ENCODE measurements at regions not wholly inside any gene's neighbourhood (a gene's known extent, or its start where the extent isn't known, plus 50 kb on each side); places are given as distances from the start of the nearest gene placed in this dataset.

DNA sequence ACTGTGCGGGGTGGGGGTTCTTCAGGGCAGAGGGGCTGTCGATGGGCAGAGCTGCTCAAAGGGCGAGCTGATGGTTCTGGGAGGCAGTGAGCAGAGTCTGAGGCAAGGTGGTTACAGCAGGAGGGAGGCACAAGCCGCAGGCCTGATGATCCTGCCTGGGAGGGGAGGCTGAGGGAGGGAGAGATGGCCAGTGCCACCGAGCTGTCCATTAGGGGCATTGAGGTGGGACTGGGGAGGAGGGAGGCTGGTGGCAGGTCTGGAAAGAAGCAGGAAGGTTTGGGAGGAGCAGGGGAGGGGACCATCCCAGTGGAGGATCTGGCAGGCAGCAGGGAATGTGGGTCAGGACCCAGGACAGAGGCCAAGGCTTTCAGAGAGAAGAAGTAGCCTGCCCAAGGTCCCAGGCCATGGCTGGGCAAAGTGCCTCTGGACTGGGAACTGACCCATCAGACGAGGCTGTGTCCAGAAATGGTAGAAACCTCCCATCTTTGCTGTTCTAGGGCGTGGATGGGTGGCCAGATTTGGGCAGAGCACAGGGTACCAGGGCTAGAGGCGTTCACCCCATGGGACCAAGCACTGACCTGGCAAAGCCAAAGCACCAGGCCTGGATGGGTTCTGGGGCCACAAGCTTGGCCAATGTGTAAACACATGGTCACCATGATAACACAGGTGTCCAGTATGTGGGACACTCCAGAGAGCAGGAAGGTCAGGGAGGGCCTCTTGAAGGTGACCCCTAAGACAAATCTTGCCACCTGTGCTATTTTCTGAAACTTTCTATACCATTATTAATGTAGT, 55.5 kb downstream of the INHBB start:
- no peak for DNase-seq

DNA sequence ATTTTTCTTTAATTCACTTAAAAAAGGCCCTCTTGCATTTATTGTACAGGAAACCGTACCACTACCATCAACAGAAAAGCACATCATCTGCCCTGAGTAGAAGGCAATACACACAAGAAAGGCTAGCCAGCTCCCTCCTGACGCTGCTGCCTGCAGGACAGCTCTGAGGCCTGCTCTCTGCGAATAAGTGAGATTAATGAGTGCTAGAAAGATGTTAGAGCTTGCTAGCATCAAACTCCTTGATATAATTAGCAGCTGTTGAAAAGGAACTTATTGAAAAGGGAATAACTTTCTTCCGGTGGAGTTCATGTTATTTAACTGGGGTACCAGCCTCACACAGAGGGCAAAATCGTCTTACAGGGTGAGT, 56.1 kb downstream of the INHBB start:
- DNase-seq = no peak

DNA sequence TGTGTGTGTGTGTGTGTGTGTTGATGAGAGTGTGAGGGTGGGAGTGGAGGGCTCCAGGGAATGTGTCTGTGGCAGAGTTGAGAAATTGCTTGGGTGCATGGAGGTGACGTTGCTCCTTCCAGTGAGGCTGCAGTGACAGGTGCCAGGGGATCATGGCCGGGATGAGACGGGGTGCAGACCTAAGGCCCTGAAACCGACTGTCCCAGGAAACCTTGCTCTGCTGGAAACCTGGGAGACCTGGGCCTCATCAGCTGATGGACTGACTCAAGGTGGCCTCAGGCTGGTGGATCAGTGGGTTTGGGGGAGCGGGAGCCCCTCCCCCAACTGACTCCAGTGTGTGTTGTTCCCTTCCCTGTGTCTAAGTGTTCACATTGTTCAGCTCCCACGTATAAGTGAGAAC, 56.6 kb downstream of the INHBB start:
- no peak for DNase-seq

DNA sequence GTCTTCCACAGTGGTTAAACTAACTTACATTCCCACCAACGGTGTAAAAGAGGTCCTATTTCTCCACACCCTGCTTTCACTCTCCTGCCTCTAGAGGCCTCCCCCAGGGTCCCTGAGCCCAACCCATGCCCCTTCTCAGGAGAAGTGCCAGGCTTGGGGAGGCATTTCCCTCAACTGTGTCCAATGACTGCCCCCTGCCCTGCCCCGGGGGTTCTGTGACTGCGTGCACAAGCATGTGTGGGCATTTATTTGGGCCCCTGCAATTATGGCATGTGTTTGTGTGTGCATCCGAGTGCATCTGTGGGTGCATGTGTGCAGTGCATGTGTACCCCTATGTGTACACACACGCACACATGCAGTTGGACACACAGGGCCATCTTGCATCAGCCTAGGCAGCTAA, 57.3 kb downstream of the INHBB start:
- DNase-seq = no peak

DNA sequence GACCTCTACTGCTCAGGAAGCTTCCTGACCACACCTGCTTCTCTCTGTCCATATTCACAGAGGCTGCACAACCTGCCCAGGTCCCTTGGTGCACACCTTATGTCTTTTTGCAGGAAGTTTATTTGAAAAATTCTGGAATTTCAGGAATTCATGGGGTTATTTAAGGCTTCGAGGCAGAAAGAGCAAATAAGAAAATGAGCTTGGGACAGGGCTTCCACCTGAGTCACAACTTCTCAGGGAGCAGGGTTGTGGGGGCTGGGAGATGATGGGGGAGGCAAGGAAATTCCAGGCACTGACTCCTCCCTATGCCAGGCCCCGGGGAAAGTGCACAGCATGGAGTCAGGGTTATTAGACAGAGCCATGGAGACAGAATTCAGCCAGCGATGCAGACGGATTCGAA, 57.7 kb downstream of the INHBB start:
- no peak for DNase-seq

DNA sequence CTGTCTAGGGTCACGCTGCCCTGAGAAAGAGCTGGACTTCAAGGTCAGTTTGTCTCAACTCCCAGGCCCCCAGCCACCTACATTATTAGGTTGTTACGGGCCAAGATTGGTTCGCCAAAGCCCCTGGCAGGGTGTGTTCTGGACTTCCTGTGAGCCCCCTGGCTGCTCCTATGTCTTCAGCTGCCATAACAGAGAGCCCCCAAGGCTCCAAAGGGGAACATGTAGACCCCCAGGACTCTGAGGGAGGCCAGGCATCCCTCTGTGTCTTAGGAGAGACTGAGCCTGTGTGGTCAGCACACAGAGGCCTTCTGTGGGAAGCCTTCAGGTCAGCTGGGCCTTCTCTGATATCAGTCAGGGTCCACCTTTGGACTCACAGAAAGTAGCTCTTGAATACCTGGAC, 58.3 kb downstream of the INHBB start:
- DNase-seq = no peak

DNA sequence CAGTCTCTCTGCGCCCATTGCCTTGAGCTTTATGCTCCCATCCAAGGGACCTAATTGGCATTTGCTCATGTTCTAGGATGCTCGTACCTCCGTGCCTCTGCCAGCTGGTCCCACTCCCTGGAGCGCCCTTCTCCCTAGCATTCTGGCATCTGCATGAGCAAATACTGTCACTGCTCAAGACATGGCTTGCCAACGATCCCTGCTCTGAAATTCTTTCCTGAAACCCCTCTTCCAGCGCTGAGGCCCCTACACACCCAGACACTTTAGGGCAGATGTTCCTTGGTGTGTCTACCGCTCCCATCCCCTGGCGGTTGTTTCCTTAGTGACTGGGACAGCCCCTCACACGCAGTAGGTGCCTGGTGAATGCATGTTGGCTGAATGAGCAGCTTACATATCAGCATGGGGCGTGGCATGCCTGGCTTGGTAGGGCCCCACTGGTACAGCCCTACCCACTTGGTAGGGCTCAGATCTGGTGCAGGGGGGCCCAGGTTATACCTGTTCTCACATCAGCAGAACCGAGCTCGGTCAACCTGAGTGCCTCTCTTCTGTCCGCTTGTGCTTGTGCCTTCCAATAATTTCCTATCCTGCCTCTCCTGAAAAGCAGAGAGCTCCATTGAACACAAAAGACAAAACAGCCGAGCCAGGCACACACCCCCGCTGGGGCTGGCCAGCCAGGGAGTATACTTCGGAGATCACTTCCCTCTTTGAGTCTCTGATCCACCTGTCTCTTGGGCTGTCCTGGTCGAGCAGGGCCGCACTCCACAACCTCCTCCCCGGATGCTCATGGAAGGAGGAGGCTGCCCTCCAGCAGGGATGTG, 59.2 kb downstream of the INHBB start:
- DNase-seq = no peak

DNA sequence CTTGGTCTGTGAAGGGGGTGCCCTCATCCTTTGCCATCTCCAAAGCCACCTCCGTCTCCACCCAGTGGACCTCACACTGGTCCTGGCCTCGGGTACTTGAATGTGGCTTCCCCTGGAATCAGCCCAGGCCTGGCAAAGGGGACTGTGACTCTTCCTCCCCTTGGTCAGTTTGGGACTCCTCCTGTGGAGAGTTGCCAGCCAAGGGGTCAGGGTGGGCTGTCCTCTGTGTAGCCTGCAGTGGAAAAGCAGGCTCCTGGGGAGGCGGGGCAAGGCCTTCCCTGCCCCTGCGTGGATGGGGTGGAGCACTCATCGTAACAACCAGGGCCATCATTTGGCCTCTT, 59.8 kb downstream of the INHBB start:
- DNase-seq = no peak

DNA sequence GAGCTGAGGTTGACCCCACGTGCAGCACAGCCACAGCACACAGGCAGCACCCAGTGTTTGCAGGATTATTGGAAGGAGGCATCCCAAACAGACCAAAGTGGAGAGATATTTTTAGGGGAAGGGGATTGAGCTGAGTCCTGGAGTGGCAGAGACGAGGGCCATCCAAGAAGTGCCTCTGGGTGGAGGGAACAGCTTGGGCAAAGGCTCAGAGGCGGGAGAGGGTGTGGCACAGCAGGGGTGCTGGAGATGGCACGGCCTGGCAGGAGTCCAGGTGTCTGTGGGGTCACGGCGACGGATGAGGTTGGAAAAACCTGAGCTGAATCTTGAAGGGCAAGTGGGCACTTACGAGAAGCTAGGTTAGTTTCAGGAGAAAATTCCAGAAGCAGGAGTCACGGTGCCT, 60.6 kb downstream of the INHBB start:
- DNase-seq = no peak

DNA sequence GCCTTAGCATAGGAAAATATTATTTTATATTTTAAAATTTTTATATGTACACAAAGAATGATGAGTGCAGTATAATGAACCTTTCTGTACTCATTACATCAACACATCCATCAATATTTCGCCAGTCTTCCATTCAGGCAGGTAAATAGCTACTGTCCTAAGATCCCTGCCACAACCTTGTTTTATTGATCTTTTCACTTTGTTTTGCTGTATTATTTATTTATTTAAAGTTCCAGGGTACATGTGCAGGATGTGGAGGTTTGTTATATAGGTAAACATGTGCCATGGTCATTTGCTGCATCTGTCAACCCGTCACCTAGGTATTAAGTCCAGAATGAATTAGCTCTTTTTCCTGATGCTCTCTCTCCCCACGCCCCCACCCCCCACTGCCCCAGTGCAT, 64.6 kb downstream of the INHBB start:
- no peak for DNase-seq

DNA sequence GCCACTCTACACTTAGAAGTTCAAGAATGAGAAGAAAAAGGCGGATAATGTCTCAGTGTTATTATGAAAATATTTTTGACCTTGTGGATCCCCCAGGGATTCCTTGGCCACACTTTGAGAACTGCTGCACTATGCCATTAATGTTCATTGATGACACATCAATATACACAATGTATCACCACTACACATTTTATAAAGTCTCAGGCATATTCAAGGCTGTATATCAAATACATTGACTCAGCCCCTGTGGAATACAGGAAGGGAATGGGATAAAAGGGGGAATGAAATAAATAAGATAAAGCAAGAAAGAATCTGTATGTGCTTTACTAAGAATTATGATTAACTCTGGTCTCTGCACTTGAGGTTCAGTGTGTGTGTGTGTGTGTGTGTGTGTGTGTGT, 69.1 kb downstream of the INHBB start:
- no peak for DNase-seq

DNA sequence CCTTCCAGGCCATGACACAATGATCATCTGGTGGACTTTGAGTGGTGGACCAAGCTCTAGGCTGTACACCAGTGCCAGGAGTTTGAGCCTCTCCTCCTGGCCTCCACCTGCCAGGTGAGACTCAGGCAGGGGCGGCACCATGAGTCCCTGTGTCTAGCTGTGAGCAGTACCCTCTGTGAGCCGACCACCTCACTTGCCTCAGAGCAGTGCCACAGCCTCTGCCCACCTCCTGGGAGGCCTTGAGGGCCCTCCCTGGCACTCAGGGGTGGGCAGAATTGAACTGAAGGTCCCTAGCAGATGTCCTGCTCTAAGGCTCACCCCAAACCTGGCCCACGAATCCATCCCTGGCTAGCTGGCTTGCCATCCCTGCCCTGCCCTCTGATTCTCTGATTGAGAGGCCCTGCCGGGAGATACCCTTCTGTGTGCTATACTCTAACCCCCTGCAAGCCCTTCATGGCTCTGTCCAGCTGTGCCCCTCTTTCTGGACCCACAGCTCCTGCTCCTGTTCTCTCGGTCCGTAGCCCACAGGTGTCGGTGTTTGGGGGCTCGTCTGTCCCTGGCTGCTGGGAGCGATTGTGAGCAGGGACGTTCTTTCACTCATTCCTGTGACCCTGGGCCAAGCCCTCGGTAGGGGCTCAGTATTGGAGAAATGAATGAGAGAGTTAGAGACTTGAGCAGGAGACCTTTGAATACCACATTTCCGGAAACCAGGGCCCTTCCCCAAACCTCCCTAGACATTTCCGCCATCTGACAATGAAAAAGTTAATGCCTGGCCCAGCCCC, 70.0 kb downstream of the INHBB start:
- DNase-seq = no peak

DNA sequence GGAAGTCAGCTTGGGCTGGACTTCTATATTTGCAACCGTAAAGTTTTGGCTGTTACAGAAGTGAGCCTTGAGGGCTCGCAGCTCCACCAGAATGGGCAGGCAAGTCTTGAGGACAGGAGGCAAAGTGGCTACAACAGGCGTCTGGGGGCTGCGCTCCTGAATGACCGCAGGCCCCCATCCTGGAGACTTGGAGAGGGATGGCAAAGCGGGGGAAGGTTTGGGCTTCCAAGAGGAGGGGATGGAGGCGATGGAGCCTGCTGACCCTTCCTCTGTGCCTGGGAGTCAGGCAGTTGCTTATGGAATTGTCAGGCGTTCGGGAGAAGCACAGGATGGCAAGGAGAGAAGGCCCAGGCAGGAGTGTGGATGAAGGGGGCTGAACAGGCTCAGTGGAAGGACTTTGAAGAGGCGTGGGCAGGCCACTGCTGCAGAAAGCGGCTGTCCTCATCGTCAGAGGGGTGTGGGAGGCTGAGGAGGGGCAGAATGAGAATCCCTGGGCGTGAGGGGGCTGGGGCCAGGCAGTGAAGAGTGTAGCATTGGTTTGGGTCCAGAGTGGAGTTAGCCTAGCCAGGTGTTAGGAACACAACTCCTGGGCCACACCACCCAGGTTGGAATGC, 72.3 kb downstream of the INHBB start:
- no peak for DNase-seq

DNA sequence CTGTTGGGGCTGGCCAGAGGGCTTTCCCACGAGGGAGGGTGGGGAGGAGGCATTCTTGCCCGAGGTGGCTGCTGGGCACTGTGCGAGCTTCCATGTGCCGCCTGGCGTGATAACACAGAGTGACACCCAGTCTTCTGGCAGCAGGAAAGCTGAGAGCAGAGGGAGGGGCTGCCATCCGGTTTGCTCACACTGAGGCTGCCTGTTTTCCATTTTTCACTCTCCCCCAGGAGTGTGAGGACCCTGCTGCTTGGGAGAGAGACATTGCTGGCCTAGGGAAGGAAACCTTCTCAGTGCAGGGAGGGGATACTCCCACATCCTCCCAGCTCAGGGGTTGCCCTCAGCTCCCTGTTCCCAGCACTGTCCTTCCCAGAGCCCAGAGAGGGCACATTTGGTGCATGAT, 73.1 kb downstream of the INHBB start:
- DNase-seq = no peak

DNA sequence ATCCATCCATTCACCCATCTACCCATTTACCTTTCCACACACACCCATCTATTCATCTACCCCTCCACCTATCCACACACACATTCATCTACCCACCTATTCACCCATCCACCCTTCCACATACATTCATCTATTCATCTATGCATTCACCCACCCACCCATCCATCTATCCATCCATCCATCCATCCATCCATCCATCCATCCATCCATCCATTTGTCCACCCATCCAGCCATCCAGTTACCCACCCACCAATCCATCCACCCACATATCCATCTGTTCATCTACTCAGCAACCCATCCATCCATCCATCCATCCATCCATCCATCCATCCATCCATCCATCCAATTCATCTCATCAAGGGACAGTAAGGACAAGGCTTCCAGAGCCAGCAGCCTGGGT, 74.0 kb downstream of the INHBB start:
- no peak for DNase-seq

DNA sequence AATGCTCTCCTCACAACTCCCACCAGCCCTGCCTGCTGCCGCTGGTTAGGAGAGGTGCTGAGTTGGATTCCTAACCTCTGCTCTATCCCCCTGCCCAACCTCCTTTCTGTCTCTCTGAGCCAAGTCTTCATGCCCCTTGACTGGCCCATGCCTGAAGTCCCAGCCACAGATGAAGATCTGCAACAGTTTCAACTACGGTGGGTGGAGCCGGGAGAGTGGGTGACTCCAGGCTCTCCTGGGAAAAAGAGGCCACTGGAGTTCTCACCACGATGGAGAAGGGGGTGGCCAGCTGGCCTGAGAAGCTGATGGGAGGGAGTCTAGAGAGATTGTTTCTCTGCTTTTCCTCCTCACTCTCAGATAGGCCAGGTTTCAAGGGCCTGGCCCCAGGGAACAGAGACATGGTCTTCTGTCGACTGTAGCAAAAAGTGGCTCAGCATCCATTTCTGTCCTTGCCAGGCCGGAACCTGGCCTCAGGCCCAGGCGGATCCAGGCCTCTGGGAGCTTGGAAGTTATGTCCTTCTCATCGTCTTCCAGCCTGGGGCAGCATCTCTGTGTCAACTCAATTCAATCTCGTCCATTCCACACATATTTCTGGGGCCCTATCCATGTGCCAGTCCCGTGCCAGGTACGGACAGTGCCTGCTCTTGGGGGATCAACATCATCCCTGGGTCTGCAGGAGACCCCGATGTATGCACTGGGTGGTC, 75.3 kb downstream of the INHBB start:
- DNase-seq = no peak

DNA sequence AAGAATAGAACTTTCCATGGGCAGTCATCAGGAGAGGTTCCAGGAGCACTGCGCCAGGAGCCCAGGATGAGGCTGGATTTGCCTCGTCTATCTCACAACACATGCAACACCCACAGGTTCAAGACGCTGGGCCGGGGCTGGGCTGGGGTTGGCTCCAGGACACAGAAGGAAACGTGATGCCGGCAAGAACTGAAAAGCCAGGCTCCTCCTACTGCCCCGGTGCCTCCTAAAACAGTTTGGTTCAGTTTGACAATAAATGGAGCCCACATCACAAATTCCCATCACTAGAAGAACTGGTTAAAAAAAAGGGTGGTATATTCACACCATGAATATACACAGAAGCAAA, 75.9 kb downstream of the INHBB start:
- DNase-seq = no peak

DNA sequence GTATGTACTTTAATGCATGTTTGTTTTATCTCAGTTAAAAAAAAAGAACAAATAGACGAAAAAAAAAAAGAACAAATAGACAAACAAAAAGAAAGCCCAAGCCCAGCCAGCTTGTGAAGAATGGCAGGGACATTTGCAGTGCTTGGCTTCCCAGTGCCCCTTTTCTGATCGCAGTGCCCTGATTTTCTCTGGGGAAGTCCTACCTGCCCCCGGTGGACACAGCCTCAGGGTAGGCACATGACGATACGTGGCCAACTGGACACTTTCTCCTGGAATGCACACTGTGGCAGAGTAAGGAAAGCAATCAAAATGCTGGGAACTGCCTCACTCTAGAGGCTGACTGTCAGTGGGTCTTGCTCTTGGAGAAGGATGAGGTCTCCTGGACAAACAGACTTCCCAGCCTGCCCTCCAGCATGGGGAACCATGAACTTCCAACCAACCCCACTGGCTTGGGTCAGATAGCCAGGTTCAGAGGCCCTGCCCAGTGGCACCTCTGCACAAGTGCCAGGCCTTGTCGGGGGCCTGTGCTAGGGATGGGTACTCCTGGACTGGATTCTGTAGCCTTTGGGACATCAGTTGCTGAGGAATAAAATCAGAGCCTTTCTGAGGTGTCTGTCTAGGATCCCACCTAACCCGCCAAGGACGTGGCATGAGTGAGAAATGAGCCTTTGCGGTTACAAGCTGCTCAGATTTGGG, 76.7 kb downstream of the INHBB start:
- peak; percentile 24 for DNase-seq

DNA sequence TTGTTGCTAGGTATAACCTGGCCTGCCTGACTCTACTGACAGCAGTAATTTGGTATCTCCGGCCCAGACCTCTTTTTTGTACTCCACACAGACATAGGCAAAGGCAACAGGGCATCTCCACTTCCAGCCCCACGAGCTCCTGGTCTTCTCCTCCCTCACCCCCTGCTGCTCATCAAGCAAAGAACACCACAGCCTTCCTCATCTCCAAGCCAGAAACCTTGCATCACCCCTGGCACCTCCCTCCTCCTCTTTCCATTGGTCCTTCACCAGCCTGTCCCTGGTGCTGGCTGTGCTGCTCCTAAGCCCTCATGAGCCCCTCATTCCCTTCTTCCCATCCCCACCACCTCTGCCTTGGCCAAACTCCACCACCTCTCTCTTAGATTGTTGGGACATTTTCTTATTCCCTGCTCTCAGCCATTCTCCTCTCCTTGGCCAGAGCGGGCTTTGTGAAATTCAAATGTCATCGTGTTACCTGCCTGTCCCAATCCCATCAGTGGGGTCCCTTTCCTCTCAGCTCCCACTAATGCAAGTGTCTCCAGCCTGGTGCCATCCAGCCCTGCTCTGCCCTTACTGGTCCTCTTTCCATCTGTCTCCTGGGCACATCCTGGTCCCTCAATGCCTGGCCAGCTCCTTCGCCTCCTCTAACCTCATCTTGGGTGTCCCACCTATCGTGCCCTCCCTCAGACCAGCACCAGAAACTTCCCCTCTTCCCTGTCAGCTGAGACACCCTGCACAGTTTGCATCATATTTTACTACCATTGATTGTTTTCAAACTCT, 77.4 kb downstream of the INHBB start:
- DNase-seq = no peak

DNA sequence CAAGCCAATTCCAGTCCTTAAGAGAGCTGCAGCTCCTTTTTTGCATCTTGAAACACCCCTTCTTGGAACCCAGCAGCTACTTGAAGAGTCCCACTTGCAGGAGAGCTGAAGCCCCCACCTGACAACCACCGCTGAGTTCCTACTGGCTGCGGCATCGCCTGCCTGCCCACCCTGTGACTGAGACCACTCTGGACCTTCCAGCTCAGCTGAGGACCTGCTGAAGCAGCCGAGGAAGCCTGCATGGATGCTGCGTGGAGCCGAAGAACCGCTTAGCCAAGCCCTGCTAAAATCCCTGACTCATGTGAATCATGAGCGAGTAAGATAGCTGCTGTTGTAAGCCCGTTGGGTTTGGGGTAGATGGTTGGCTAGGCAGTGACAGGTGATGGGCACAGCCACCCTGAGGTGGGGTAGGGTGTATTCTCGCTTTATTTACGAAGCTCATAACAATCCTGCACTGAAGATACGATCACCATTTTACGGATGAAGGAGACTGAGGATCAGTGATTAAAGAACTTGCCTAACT, 78.4 kb downstream of the INHBB start:
- no peak for DNase-seq

DNA sequence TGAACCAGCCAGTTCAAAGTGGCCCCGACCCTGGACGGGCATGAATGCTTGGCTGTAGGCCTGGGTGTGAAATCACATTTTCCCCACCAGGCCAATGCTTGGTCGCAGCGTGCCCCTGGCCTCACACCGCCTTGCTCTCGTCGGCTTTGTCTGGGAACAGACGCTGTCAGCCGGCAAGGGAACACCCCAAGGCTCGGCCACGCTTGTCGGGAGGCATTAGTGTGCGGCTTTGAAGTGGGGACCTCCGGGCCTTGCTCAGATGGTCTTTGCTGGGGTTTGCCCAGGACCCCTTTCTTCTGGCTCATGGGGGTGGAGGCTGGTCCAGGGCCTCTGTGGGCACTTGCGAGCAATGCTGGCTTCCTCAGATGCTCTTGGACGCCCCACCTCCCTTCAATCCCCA, 79.1 kb downstream of the INHBB start:
- no peak for DNase-seq

All from NCI-H345 (cell line).